Activated CD4-positive, CD25-positive, alpha-beta regulatory T cell treated with anti-CD3 and anti-CD28 coated beads, Interleukin-2, amount 50 U/mL, for 24 hours (primary cell): ENCODE measurements at regions not wholly inside any gene's neighbourhood (a gene's known extent, or its start where the extent isn't known, plus 50 kb on each side); places are given as distances from the start of the nearest gene placed in this dataset.
A peak's percentile ranks its signal among the peaks of the same experiment; 100 is the strongest.

Experiments
- ATAC-seq, 2 donors: fragments of 150-1000 bp; cut with Tn5 transposase; one replicate each; pipeline ENCODE4 v1.10.0; 2021; ENCODE audit warnings: mild to moderate bottlenecking in 1 of 2, moderate library complexity in 1 of 2

DNA sequence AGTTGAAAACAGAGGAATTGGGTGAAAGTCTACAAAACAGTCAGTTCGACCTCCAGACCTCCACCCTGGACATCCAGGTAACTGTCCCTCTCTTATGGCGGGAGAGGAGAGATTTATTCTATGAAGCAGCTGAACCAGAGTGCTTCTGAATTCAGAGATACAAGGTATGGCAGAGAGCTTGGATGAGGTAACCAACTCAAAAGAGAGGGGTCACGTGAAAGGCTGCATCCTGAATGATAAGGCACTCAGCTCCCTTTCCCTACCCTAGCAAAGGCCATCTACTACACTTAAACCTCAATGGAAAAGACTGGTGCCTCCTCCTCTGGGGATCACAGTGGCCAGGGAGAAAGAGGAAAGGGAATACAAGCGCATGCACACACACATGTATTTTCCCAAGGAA lies 88.4 kb upstream of the KCNA3 start:
- no peak for ATAC-seq

DNA sequence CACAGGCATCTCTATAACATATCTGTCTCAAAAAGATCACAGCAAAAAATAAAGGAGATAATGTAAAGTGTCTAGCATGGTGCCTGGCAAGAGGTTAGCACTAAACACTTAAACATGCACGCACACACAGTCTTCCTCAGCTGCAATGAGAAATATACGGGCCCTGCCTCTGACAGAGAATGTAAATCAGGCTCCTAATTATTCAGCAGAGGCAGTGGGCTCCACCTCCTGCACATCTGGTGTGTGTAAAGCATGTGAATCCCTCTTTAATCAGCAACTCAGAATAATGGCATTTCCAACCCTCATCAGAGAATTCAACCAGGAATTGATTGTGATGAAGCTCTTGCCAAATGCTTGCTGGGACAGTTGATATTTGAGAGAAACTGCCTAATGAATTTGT lies 85.6 kb upstream of the KCNA3 start:
- ATAC-seq = no peak

DNA sequence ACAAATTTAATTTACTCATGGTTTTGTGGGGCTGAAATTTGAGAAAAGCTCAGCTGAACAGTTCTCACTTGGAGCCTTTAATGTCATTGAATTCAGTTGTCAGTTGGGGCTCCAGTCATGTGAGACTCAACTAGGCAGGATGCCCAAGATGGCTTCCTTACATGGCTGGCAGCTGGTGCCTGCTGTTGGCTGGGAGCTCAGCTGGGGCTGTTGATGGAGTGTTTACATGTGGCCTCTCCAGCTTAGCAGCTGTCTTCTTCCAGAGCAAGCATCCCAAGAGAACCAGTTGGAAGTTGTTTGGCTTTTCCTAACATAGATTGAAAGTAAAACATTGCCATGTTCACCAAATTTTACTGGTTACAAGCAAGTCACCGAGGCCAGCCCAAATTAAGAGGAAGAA lies 81.8 kb upstream of the KCNA3 start:
- ATAC-seq = no peak

DNA sequence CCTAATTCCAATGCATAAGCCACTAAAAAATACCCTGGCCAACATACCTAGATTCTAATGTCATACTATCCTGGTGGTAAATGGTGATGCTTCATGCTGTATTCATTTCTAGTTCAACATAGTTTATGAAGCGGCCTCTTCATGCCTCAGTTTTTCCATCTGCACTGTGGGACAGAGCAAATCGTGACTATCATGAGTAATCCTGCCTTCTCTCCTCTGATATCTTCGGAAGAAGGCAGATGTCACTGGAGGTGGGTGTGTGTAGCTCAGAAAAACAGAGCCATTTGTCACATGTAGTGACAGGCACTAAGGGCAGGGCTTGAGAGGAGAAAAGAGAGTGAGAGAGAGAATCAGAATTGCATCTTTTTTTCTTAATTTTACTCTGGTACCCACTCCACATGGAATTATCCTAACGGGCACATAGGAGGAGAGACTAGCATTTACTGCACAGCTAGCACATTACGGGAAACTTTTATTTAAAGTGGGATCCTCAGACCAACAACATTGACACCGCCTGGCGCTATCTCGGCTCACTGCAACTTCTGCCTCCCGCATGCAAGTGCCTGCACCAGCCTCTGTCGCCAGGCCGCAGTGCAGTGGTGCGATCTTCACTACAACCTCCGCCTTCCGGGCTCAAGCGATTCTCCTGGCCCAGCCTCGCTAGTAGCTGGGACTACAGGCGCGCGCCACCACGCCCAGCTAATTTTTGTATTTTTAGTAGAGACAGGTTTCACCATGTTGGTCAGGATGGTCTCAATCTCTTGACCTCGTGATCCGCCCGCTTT lies 78.4 kb upstream of the KCNA3 start:
- ATAC-seq = peak in 1 of 2 donors; percentile 30

DNA sequence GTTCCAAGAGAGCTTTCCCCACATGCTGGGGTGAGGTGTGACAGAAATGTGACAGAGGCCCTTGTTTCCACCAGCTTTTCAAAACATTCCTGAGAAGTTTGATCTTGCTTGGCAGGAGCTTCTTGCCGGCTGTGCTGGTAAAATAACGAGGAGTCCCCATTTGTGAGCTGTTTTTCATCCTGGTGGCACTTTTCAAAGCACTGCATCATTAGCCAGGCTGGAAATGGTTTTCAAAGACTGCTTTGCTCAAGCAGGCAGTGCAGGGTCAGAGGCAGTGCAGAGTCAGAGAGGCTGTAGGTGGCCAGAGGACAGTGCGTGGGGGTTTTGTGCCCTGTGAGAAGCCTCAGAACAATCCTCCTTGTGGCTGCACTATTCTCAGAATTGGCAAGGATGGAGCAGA lies 75.8 kb upstream of the KCNA3 start:
- ATAC-seq = no peak

DNA sequence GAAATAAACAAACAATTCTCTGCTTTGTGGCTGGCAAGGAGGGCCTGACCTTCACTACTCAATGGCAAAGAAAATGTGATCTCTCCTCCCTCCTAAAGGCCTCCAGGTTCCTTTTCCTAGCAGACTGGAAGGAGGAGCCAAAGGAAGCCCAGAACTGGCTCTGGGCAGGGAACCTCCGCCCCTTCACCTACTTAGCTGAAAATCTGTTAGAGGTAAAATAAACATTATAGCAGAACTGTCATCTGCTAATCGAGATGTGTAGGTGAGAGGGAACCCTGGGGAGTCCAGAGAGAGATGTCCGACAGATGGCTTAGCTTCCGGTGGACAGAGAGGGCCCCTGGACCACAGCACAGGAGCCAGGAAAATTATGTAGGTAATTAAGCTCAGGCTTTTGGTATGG lies 75.2 kb upstream of the KCNA3 start:
- no peak for ATAC-seq

DNA sequence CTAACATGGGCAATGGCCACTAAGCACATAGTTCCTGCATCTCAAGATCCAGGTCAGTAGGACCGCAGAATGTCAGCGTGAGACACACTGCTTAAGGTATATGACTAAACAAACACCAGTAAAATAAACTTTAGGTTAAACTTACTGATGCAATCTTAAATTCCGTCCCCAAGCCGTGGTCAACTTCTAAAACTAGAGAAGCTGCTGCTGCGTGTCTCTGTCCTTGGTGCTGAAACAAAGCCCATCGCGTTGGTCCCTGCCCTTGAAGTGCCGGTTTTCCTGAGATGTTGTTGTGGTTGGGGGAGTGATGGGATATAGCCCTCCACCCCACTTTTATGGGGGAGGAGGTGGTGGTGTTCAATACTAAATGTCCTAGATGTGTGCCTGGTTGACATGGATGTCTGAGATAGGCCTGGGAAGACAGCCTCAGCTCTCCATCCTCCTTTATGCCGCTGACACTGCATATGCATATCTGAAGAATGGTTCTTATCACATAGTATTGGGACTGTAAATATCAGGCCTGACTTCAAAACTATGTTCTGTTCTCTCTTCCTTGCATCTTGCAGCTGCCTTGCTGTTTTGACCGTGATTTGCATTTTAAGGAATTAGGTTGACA lies 72.0 kb upstream of the KCNA3 start:
- ATAC-seq = no peak

DNA sequence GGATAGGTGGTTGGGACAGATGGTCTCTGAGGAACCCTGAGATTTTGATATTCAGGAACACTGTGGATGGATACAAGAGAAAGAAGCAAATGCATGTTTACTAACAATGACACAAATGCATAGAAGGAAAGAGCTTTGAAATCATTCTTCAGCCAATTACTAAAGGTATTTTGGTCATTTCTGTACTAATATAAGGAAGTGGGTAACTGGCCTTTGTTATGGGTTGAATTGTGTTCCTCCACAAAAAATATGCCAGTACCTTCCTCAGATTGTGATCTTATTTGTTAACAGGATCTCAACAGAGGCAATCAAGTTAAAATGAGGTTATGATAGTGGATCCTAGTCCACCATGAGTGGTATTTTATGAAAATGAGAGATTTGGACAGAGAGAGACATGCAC lies 68.7 kb upstream of the KCNA3 start:
- ATAC-seq = no peak

DNA sequence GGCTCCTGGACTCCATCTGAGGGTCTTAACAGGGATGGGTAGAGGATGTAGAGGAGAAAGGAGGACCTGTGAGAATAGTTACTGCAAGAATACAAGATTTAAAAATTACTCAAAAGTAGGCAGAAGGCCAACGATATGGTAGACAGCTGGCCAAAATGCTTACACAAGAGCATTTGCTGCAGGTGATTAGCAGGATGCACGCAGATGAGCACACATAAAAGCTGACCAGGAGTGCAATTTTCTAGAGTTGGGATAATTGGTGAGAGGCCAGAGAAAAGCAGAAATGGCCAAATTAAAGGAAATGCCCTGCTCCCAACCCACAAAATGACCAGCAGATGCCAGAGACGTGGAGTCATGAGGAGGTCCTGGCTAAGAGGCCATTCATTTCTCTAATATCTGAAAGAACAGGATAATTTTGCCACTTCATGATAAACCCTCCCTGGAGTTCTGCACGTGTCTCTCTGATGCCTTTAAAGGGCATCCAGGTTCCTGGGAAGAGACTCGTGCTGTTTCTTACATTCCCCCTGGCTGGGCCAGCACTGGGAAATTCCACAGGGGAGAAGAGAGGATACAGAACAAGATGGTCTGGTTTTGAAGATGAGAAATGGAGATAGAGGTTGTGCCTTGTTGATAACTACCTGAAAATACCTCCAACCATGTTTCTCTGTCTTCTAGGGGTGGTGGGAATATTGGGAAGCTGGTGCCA lies 62.3 kb upstream of the KCNA3 start:
- ATAC-seq = no peak

DNA sequence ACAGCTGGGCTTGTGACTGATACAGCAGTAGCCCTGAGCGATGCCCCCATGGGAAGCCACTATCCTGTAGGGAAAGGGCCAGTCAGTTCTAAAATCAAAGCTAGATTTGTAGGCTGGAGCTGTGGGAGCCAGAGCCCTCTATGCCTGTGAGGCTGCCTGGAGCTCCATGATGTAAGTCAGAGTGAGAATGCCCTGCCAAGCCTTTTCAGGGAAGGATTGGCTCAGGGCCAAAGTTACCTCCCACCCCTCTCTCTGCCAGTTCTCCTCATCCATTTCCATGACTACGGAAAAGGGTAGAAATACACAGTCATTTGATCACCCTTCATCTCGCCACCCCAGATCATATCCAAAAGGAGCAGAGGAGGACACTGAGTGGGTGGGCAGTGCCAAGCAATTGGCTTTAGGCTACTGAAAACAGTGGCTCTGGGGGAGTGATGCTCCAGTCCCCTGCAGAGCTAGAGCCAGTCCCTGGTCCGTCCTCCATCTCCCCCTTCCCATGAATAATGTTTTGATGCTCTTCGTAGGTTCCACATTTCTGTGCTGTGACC lies 59.5 kb upstream of the KCNA3 start:
- no peak for ATAC-seq

DNA sequence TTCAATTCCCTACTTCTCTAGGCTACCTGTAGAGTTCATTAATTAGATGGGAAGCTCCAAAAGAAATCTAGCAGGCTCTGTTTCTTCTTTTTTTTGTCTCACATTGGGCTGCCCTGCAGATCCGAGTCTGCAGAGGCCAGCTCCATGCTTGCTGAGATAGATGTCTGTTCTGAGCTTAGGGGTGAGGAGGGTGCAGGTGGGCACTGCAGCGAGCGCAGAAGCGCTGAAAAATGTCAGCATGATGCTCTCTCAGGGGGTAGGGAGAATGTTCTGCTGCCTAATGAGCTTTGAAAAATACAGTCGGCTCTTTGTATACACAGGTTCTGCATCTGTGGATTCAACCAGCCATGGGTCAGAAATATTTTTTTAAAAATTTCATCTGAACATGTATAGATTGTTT lies 56.8 kb upstream of the KCNA3 start:
- no peak for ATAC-seq

DNA sequence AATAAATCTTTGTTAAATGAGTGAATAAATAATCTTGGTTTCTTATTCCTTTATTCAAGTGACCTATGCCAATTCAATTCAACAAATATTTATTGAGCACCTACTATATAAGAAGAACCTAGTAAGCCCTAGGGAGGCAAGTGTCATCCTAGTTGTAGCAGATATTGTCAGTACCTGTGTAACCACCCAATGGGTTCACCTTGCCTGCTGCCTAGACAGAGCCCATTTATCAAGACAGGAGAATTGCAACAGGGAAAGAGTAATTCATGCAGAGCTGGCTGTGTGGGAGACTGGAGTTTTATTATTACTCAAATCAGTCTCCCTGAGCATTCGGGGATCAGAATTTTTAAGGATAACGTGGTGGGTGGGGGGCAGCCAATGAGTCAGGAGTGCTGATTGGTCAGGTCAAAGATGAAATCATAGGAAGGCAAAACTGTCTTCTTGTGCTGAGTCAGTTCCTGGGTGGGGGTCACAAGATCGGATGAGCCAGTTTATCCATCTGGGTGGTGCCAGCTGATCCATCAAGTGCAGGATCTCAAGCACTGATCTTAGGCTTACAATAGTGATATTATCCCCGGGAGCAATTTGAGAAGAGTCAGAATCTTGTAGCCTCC lies 53.8 kb upstream of the KCNA3 start:
- ATAC-seq = no peak

DNA sequence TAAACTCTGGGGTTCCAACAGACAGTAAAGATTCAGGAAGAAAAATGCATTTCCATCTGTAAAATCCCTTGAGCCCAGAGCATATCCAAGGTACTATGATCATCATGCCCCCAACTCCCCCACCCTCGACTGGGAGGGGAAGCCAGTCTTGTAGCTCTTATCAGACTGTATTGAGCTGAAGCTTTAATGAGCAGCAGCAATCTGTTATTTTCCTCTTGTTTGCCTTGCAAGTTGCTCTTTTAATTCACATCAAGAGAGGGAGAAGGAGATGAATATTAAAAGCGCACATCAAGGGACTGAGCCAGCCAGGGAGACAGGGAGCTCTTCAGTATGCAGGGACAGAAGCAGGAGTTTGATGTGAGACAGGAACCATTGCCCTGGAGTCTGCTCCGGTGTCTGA lies 52.5 kb upstream of the KCNA3 start:
- no peak for ATAC-seq

DNA sequence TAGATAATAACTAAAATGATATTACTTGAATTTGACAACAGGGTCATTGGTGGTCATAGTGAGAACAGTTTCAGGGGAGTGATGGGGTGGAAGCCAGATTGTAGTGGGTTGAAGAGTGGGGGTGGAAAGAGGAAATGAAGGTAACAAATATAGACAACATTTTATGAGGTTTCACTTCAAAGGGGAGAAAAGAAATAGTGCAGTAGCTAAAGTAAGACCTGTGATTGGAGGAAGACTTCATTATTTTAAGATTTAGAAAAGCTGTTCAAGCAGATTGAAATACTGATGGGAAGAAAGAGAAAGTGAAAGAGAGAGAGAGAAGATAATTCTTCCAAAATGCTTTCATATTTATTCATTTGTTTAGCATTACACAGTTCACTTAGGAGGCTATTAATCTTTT lies 52.0 kb upstream of the KCNA3 start:
- peak in 1 of 2 donors; percentile 38 for ATAC-seq
